GM12873 (cell line): ENCODE measurements at regions not wholly inside any gene's neighbourhood (a gene's known extent, or its start where the extent isn't known, plus 50 kb on each side); places are given as distances from the start of the nearest gene placed in this dataset.

Experiments used
- CTCF ChIP-seq: IDR thresholded peaks from 2 replicates; pipeline ENCODE4 v1.5.1; 2012; ENCODE audit warnings: low read depth, mild to moderate bottlenecking, moderate library complexity, low read length, control low read depth; ENCODE audit not compliant: insufficient read depth; ENCODE audit errors: missing control alignments

- TF ChIP-seq CTCF, result no peak
These were observed 131.3 kb upstream of the CCDC180 start for GRCh38 chr9:97176206-97176605.

- no peak for TF ChIP-seq CTCF
These were observed 121.3 kb upstream of the CTSV start for GRCh38 chr9:97160255-97160654.

GRCh38 chr9:97153967-97154366 is 115.0 kb upstream of the CTSV start:
- no peak for TF ChIP-seq CTCF

- TF ChIP-seq CTCF, result peak; percentile 12
These were observed 114.2 kb upstream of the CTSV start for GRCh38 chr9:97153160-97153559.

GRCh38 chr9:97140566-97140965 is 101.6 kb upstream of the CTSV start:
- no peak for TF ChIP-seq CTCF

GRCh38 chr9:97136421-97136820 is 97.5 kb upstream of the CTSV start:
- TF ChIP-seq CTCF, result no peak

- TF ChIP-seq CTCF, result no peak
These were observed 93.9 kb upstream of the CTSV start for GRCh38 chr9:97132865-97133264.
